Breast epithelium (tissue), 4 donors: ENCODE measurements at regions not wholly inside any gene's neighbourhood (a gene's known extent, or its start where the extent isn't known, plus 50 kb on each side); places are given as distances from the start of the nearest gene placed in this dataset.
A peak's percentile ranks its signal among the peaks of the same experiment; 100 is the strongest.

Experiments
- DNase-seq, 2 donors: peaks; one replicate each; pipeline ENCODE4 v3.0.0-alpha.2; 2019; ENCODE audit warnings: low spot score in 2 of 2
- H3K27ac ChIP-seq, 2 donors: fragments of 200-600 bp; sonication (generic) in 1 of 2; one replicate each; pipeline ENCODE4 v1.5.1; 2016 to 2019; ENCODE audit warnings: mild to moderate bottlenecking in 1 of 2
- H3K27me3 ChIP-seq, 2 donors: fragments of 200-600 bp; sonication (generic) in 1 of 2; one replicate each; pipeline versions ENCODE4 v1.5.1 to v1.6.0; 2017 to 2019; ENCODE audit warnings: control low read depth in 1 of 2, mild to moderate bottlenecking in 1 of 2
- H3K36me3 ChIP-seq: fragments of 200-600 bp; one replicate; pipeline ENCODE4 v1.5.1; 2019
- H3K4me1 ChIP-seq, 2 donors: fragments of 200-600 bp; sonication (generic); one replicate each; pipeline ENCODE4 v1.5.1; 2016 to 2019; ENCODE audit warnings: control low read depth in 1 of 2
- H3K4me3 ChIP-seq, 3 donors: fragments of 200-600 bp; sonication (generic); 1 replicate in 2 of 3; 2 replicates in 1 of 3; pipeline ENCODE4 v1.5.1; 2016 to 2019; ENCODE audit warnings: mild to moderate bottlenecking in 3 of 3, moderate library complexity in 2 of 3
- H3K9me3 ChIP-seq, 2 donors: fragments of 200-600 bp; sonication (generic) in 1 of 2; one replicate each; pipeline ENCODE4 v1.5.1; 2016 to 2019; ENCODE audit warnings: control low read depth in 1 of 2
- CTCF ChIP-seq, 3 donors: fragments of 450-650 bp; IDR thresholded peaks; one replicate each; pipeline ENCODE4 v1.5.1; 2016 to 2017; ENCODE audit warnings: antibody characterized with exemption in 3 of 3, mild to moderate bottlenecking in 3 of 3, moderate library complexity in 3 of 3
- POLR2A ChIP-seq: fragments of 450-650 bp; IDR thresholded peaks from one replicate; pipeline ENCODE4 v1.6.1; 2016; ENCODE audit warnings: antibody characterized with exemption, mild to moderate bottlenecking, moderate library complexity
- POLR2AphosphoS5 ChIP-seq, 3 donors: sonication (generic); formaldehyde crosslinking; IDR thresholded peaks; one replicate each; pipeline ENCODE4 v1.6.1; 2017; ENCODE audit warnings: antibody characterized with exemption in 3 of 3
- intact Hi-C: fragments of 100-400 bp; cut with DNase I; formaldehyde crosslinking; loops from one replicate; pipeline ENCODE4 v1.15.1; 2023; ENCODE audit warnings: low total_unique reads

- no peak for DNase-seq
- Histone ChIP-seq H3K4me3 (no peak overlapping the region), H3K36me3 (no peaks in the 10 kb centered on the region), H3K4me1 (no peaks in the 10 kb centered on the region), H3K9me3 (peaks cover 0 to 7% of the 10 kb centered on the region in 2 donors), H3K27me3 (no peaks in the 10 kb centered on the region), H3K27ac (peak overlapping the region in 1 of 2 donors; percentile 25)
- TF ChIP-seq POLR2A (no peak), CTCF (IDR thresholded peaks at IDR 0.05) (no peak), POLR2AphosphoS5 (IDR thresholded peaks at IDR 0.05) (no peak)
- intact Hi-C loops = no loop called here
Measured at GRCh38 chr11:76276046-76276780, 69.9 kb upstream of the WNT11 start.

GRCh38 chr11:76275446-76275845 is 69.1 kb upstream of the WNT11 start:
- Histone ChIP-seq H3K4me3 (no peak overlapping the region), H3K36me3 (no peaks in the 10 kb centered on the region), H3K9me3 (peaks cover 0 to 7% of the 10 kb centered on the region in 2 donors), H3K27me3 (no peaks in the 10 kb centered on the region), H3K27ac (peak overlapping the region in 1 of 2 donors; percentile 25), H3K4me1 (no peaks in the 10 kb centered on the region)
- intact Hi-C loops = no loop called here
- DNase-seq = no peak
- TF ChIP-seq POLR2AphosphoS5 (IDR thresholded peaks at IDR 0.05) (no peak), CTCF (IDR thresholded peaks at IDR 0.05) (no peak), POLR2A (no peak)

GRCh38 chr11:76271068-76271467 is 64.8 kb upstream of the WNT11 start:
- Histone ChIP-seq H3K4me3 (no peak overlapping the region), H3K27me3 (no peaks in the 10 kb centered on the region), H3K27ac (peak overlapping the region; percentile 65 to 90), H3K9me3 (peaks cover 0 to 7% of the 10 kb centered on the region in 2 donors), H3K36me3 (no peaks in the 10 kb centered on the region), H3K4me1 (no peaks in the 10 kb centered on the region)
- no peak for DNase-seq
- TF ChIP-seq CTCF (IDR thresholded peaks at IDR 0.05) = no peak
- intact Hi-C loops = no loop called here

- Histone ChIP-seq H3K27ac (peak overlapping the region; percentile 65 to 90), H3K36me3 (no peaks in the 10 kb centered on the region), H3K27me3 (no peaks in the 10 kb centered on the region), H3K4me3 (no peak overlapping the region), H3K9me3 (peaks cover 0 to 7% of the 10 kb centered on the region in 2 donors), H3K4me1 (no peaks in the 10 kb centered on the region)
- DNase-seq = peak in 1 of 2 donors; percentile 31
- intact Hi-C loops = no loop called here
- TF ChIP-seq POLR2AphosphoS5 (IDR thresholded peaks at IDR 0.05) (peak; percentile 62 to 82 (median 73)), POLR2A (no peak)
Measured at GRCh38 chr11:76270389-76270788, 64.1 kb upstream of the WNT11 start.

GRCh38 chr11:76269661-76270261 is 63.5 kb upstream of the WNT11 start:
- TF ChIP-seq POLR2A = no peak
- no peak for TF ChIP-seq POLR2AphosphoS5 (IDR thresholded peaks at IDR 0.05)
- no peak for TF ChIP-seq CTCF (IDR thresholded peaks at IDR 0.05)
- Histone ChIP-seq H3K36me3 (no peaks in the 10 kb centered on the region), H3K27me3 (no peaks in the 10 kb centered on the region), H3K4me1 (no peaks in the 10 kb centered on the region), H3K9me3 (peaks cover 0 to 6% of the 10 kb centered on the region in 2 donors), H3K4me3 (no peak overlapping the region), H3K27ac (peak overlapping the region; percentile 65 to 90)
- DNase-seq = no peak
- intact Hi-C loops = no loop called here
